ENCODE measurements at regions not wholly inside any gene's neighbourhood (a gene's known extent, or its start where the extent isn't known, plus 50 kb on each side); places are given as distances from the start of the nearest gene placed in this dataset.

DNA sequence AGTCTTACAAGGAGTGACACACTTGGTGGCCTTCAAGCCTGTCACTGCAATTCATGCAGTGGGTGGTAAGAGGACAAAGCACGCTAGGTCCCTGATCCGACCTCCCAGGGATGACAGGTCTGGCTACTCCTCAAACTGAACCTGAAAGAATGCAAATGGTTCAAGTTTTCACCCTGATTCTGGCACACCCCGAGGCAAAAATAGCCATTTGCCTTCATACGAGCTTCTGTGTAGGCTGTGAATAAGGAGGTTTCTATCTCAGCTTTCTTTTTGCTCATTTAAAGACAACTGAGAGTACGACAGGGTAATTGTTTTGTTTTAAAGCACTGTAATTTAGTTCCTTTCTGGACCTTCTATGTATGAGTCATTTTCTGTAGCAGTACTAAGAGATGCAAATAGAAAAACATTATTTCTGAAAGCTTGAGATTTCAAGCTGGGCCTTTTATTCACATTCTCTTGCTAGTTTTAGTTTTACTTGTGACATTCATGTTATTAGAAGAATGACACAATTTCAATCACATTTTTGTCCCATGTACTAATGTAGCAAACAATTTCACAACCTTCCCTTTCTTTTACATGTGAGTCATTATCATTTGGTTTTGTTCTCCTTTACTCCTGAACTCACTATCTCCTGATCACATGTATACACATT is 56.6 kb upstream of the FDX1 start:
- Histone ChIP-seq H3K4me3 (no peak overlapping the region), H3K4me1 (peaks cover 6% of the 10 kb centered on the region), H3K27me3 (no peaks in the 10 kb centered on the region), H3K36me3 (no peaks in the 10 kb centered on the region), H3K9me3 (no peaks in the 10 kb centered on the region), H3K27ac (peak overlapping the region; percentile 72)
- TF ChIP-seq POLR2A (IDR thresholded peaks at IDR 0.05): no peak
- TF ChIP-seq POLR2AphosphoS5 (IDR thresholded peaks at IDR 0.05): no peak
- 52% methylated on average over 5 of the region's 5 CpGs for WGBS
- DNase-seq (ENCODE audit: low spot score in 2 of 2): no peak

GRCh38 chr11:110374921-110375320 is 54.8 kb upstream of the FDX1 start:
- DNase-seq (ENCODE audit: low spot score in 2 of 2): no peak
- H3K27me3 ChIP-seq: no peaks in the 10 kb centered on the region
- no peaks in the 10 kb centered on the region for H3K36me3 ChIP-seq
- H3K27ac ChIP-seq: no peak overlapping the region
- no peaks in the 10 kb centered on the region for H3K9me3 ChIP-seq
- TF ChIP-seq EP300 (IDR thresholded peaks at IDR 0.05): no peak
- TF ChIP-seq POLR2AphosphoS5 (IDR thresholded peaks at IDR 0.05): no peak
- TF ChIP-seq, protein P1, sequence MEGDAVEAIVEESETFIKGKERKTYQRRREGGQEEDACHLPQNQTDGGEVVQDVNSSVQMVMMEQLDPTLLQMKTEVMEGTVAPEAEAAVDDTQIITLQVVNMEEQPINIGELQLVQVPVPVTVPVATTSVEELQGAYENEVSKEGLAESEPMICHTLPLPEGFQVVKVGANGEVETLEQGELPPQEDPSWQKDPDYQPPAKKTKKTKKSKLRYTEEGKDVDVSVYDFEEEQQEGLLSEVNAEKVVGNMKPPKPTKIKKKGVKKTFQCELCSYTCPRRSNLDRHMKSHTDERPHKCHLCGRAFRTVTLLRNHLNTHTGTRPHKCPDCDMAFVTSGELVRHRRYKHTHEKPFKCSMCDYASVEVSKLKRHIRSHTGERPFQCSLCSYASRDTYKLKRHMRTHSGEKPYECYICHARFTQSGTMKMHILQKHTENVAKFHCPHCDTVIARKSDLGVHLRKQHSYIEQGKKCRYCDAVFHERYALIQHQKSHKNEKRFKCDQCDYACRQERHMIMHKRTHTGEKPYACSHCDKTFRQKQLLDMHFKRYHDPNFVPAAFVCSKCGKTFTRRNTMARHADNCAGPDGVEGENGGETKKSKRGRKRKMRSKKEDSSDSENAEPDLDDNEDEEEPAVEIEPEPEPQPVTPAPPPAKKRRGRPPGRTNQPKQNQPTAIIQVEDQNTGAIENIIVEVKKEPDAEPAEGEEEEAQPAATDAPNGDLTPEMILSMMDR (IDR thresholded peaks at IDR 0.05): no peak
- TF ChIP-seq POLR2A (IDR thresholded peaks at IDR 0.05): no peak
- H3K4me1 ChIP-seq: peaks cover 6% of the 10 kb centered on the region
- no peak overlapping the region for H3K4me3 ChIP-seq

DNA sequence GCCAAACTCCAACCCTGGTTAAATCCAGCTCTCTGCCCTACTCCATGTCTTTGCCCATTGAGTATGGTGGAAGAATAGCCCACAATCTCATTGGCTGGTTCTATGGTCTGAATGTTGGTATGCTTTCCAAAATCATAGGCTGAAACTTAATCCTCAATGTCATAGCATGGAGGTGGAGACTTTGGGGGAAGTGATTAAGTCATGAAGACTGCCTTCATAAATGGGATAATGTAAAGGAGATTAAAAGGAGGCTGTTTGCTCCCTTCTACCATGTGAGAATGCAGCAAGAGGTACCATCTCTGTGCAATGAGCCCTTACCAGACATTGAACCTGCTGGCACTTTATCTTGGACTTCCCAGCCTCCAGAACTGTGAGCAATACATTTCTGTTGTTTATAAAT is 54.4 kb upstream of the FDX1 start:
- no peak for DNase-seq (ENCODE audit: low spot score in 2 of 2)
- Histone ChIP-seq H3K27ac (no peak overlapping the region), H3K9me3 (no peaks in the 10 kb centered on the region), H3K4me1 (peaks cover 6% of the 10 kb centered on the region), H3K4me3 (no peak overlapping the region), H3K27me3 (no peaks in the 10 kb centered on the region), H3K36me3 (no peaks in the 10 kb centered on the region)
- TF ChIP-seq, protein P1 (IDR thresholded peaks at IDR 0.05): no peak
- TF ChIP-seq EP300 (IDR thresholded peaks at IDR 0.05): no peak
- no peak for TF ChIP-seq POLR2A (IDR thresholded peaks at IDR 0.05)

DNA sequence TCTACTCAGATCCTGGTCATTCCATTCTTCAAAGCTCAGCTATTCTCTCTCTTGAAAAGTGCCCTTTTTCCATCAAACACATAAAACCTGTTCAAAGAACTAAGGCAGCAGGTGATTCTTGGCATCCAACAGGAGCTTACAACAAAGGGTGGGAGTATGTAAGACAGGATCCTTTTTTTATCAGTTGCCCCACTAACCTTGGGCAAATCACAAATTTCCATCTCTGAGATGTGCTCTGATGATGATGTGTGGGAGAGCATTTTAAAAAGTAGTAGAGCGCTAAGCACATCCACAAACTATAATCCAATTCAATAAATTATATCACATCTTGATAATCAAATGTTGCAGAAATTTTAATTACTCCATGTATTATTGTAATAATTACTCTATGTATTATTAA is 53.7 kb upstream of the FDX1 start:
- H3K27ac ChIP-seq: no peak overlapping the region
- no peaks in the 10 kb centered on the region for H3K9me3 ChIP-seq
- H3K4me3 ChIP-seq: no peak overlapping the region
- WGBS: 33% methylated on average over 1 of the region's 1 CpG
- peaks cover 6% of the 10 kb centered on the region for H3K4me1 ChIP-seq
- no peaks in the 10 kb centered on the region for H3K36me3 ChIP-seq
- no peak for DNase-seq (ENCODE audit: low spot score in 2 of 2)
- H3K27me3 ChIP-seq: no peaks in the 10 kb centered on the region
- TF ChIP-seq POLR2AphosphoS5 (IDR thresholded peaks at IDR 0.05): no peak

DNA sequence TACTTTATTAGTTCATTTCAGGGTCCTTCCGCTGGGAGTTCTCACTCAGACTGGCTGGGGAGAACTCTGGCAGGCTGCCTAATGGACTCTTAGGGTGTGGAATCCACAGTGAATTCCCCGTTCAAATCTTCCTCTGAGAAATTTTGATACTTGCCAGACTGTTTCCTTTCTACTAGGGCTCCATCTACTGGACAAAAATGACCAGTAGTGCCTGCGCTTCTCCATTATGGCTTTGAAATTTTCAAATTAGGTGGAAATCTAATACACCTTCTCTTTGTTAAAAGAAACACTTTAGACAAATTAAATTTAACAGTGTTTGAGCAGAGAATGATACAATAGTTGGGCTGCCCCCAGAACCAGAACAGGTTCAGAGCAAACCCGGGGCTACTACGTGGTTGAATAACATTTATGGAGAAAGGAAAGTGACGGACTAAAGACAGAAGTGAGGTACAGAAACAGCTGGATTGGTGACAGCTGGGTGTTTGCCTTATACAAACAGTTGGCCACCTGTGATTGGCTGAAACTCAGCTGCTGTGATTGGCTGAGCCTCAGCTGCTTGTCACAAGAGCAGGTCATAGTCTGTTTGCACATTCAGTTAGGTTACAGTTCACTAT is 52.9 kb upstream of the FDX1 start:
- Histone ChIP-seq H3K9me3 (no peaks in the 10 kb centered on the region), H3K36me3 (no peaks in the 10 kb centered on the region), H3K4me3 (no peak overlapping the region), H3K27me3 (no peaks in the 10 kb centered on the region), H3K27ac (no peak overlapping the region), H3K4me1 (peaks cover 6% of the 10 kb centered on the region)
- 23% methylated on average over 6 of the region's 6 CpGs for WGBS
- DNase-seq (ENCODE audit: low spot score in 2 of 2): peak in 1 of 2 donors; percentile 81
- TF ChIP-seq POLR2A (IDR thresholded peaks at IDR 0.05): no peak
- TF ChIP-seq, protein P1 (IDR thresholded peaks at IDR 0.05): peak; percentile 64 to 71

GRCh38 chr11:110377434-110377833 is 52.3 kb upstream of the FDX1 start:
- no peak for TF ChIP-seq POLR2AphosphoS5 (IDR thresholded peaks at IDR 0.05)
- TF ChIP-seq POLR2A (IDR thresholded peaks at IDR 0.05): no peak
- no peak for TF ChIP-seq EP300 (IDR thresholded peaks at IDR 0.05)
- TF ChIP-seq, protein P1 (IDR thresholded peaks at IDR 0.05): no peak
- WGBS: 91% methylated on average over 3 of the region's 3 CpGs

More at GRCh38 chr11:110377434-110377833, 52.3 kb upstream of the FDX1 start:
- H3K4me3 ChIP-seq: no peak overlapping the region
- H3K9me3 ChIP-seq: no peaks in the 10 kb centered on the region
- H3K4me1 ChIP-seq: peaks cover 6% of the 10 kb centered on the region
- H3K27ac ChIP-seq: no peak overlapping the region
- DNase-seq (ENCODE audit: low spot score in 2 of 2): no peak
- no peaks in the 10 kb centered on the region for H3K27me3 ChIP-seq
- H3K36me3 ChIP-seq: no peaks in the 10 kb centered on the region
